Upper lobe of left lung (tissue), 4 donors: ENCODE measurements at regions not wholly inside any gene's neighbourhood (a gene's known extent, or its start where the extent isn't known, plus 50 kb on each side); places are given as distances from the start of the nearest gene placed in this dataset.

ENCODE experiments used
- POLR2A ChIP-seq, 4 donors: fragments of 450-650 bp; IDR thresholded peaks; one replicate each; pipeline ENCODE4 v1.5.1; 2016 to 2017; ENCODE audit warnings: antibody characterized with exemption in 4 of 4, mild to moderate bottlenecking in 2 of 4
- POLR2AphosphoS5 ChIP-seq, 2 donors: sonication (generic); formaldehyde crosslinking; IDR thresholded peaks; one replicate each; pipeline ENCODE4 v1.5.1; 2017; ENCODE audit warnings: antibody characterized with exemption in 2 of 2
- TF ChIP-seq, protein P1 (sequence below), 6 experiments: fragments of 450-650 bp in 4 of 6; fragments of 200-600 bp in 2 of 6; sonication (generic) in 2 of 6; IDR thresholded peaks; one replicate each; pipeline ENCODE4 v1.5.1; 2016 to 2019; ENCODE audit warnings: antibody characterized with exemption in 6 of 6

DNA sequence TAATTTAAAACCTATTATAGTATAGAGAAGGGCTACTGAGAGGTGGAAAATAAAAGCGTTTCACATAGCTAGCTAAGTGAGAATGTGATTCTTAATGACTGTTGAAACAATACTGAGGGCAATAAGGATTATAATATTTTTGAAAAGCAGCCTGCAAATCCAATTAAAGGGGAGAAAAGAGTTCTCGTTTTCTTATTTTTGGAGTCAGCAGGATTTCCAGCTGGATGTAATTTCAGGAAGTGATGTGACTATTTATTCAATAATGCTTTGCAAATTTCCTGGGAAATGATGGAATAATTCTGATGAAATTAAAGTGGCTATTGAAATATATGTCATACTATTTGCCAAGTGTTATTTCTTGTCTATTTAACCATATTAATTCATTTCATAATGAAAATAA is 279.1 kb downstream of the AEBP2 start:
- TF ChIP-seq POLR2A (IDR thresholded peaks at IDR 0.05) (no peak), POLR2AphosphoS5 (IDR thresholded peaks at IDR 0.05) (no peak)
- TF ChIP-seq, protein P1, sequence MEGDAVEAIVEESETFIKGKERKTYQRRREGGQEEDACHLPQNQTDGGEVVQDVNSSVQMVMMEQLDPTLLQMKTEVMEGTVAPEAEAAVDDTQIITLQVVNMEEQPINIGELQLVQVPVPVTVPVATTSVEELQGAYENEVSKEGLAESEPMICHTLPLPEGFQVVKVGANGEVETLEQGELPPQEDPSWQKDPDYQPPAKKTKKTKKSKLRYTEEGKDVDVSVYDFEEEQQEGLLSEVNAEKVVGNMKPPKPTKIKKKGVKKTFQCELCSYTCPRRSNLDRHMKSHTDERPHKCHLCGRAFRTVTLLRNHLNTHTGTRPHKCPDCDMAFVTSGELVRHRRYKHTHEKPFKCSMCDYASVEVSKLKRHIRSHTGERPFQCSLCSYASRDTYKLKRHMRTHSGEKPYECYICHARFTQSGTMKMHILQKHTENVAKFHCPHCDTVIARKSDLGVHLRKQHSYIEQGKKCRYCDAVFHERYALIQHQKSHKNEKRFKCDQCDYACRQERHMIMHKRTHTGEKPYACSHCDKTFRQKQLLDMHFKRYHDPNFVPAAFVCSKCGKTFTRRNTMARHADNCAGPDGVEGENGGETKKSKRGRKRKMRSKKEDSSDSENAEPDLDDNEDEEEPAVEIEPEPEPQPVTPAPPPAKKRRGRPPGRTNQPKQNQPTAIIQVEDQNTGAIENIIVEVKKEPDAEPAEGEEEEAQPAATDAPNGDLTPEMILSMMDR (IDR thresholded peaks at IDR 0.05) = no peak
